SK-N-SH treated with all-trans-retinoic acid at 6 μM for 48 hours (cell line): ENCODE measurements at regions not wholly inside any gene's neighbourhood (a gene's known extent, or its start where the extent isn't known, plus 50 kb on each side); places are given as distances from the start of the nearest gene placed in this dataset.

Source experiments
- ATAC-seq: fragments of 200-7000 bp; cut with Tn5 transposase; 3 replicates; pipeline ENCODE4 v1.9.1; 2020; ENCODE audit warnings: mild to moderate bottlenecking, moderate library complexity
- ARNTL ChIP-seq: fragments of 450-650 bp; formaldehyde crosslinking; IDR thresholded peaks from 2 replicates; pipeline ENCODE4 v1.5.0; 2020; ENCODE audit warnings: low read depth, mild to moderate bottlenecking, moderate library complexity, borderline replicate concordance
- BACH2 ChIP-seq: fragments of 250-450 bp; sonication (Bioruptor Pico); IDR thresholded peaks from 2 replicates; pipeline ENCODE4 v1.9.0; 2021; ENCODE audit warnings: mild to moderate bottlenecking, borderline replicate concordance
- CREB5 ChIP-seq: fragments of 250-450 bp; sonication (Bioruptor Pico); IDR thresholded peaks from 2 replicates; pipeline ENCODE4 v1.5.1; 2020; ENCODE audit warnings: low read depth, mild to moderate bottlenecking, moderate library complexity
- ESRRG ChIP-seq: fragments of 250-450 bp; sonication (Bioruptor Pico); IDR thresholded peaks from 2 replicates; pipeline ENCODE4 v1.6.1; 2021; ENCODE audit warnings: mild to moderate bottlenecking
- GLIS3 ChIP-seq: fragments of 250-450 bp; sonication (Bioruptor Pico); IDR thresholded peaks from 2 replicates; pipeline ENCODE4 v1.5.0; 2020; ENCODE audit warnings: mild to moderate bottlenecking, moderate library complexity
- ISL1 ChIP-seq: fragments of 250-450 bp; sonication (Bioruptor Pico); IDR thresholded peaks from 2 replicates; pipeline ENCODE4 v2.1.2; 2022; ENCODE audit warnings: mild to moderate bottlenecking, moderate library complexity
- OSR1 ChIP-seq: fragments of 250-450 bp; sonication (Bioruptor Pico); IDR thresholded peaks from 2 replicates; pipeline ENCODE4 v1.8.0; 2022; ENCODE audit warnings: moderate library complexity, mild to moderate bottlenecking, inconsistent platforms
- PATZ1 ChIP-seq: fragments of 250-450 bp; sonication (Bioruptor Pico); IDR thresholded peaks from 2 replicates; pipeline ENCODE4 v1.8.0; 2020; ENCODE audit warnings: mild to moderate bottlenecking, moderate library complexity, borderline replicate concordance
- POU6F1 ChIP-seq: fragments of 250-450 bp; sonication (Bioruptor Pico); IDR thresholded peaks from 2 replicates; pipeline ENCODE4 v1.8.0; 2021; ENCODE audit warnings: low read depth, mild to moderate bottlenecking, moderate library complexity, borderline replicate concordance
- PPARA ChIP-seq: fragments of 250-450 bp; sonication (Bioruptor Pico); IDR thresholded peaks from 2 replicates; pipeline ENCODE4 v1.5.0; 2020; ENCODE audit warnings: mild to moderate bottlenecking, borderline replicate concordance
- RARB ChIP-seq: fragments of 250-450 bp; sonication (Bioruptor Pico); IDR thresholded peaks from 2 replicates; pipeline ENCODE4 v1.8.0; 2021; ENCODE audit warnings: mild to moderate bottlenecking, moderate library complexity
- SNAI2 ChIP-seq: fragments of 250-450 bp; sonication (Bioruptor Pico); IDR thresholded peaks from 2 replicates; pipeline ENCODE4 v1.5.0; 2020; ENCODE audit warnings: mild to moderate bottlenecking, moderate library complexity
- TCF4 ChIP-seq: fragments of 250-450 bp; sonication (Bioruptor Pico); IDR thresholded peaks from 2 replicates; pipeline ENCODE4 v1.8.0; 2021; ENCODE audit warnings: mild to moderate bottlenecking, moderate library complexity, borderline replicate concordance
- TOX ChIP-seq: fragments of 250-450 bp; sonication (Bioruptor Pico); IDR thresholded peaks from 2 replicates; pipeline ENCODE4 v1.8.0; 2021; ENCODE audit warnings: mild to moderate bottlenecking, moderate library complexity, borderline replicate concordance
- TSHZ2 ChIP-seq: fragments of 250-450 bp; sonication (Bioruptor Pico); IDR thresholded peaks from 2 replicates; pipeline ENCODE4 v1.5.0; 2020; ENCODE audit warnings: mild to moderate bottlenecking, moderate library complexity
- ZC3H10 ChIP-seq: fragments of 250-450 bp; sonication (Bioruptor Pico); IDR thresholded peaks from 2 replicates; pipeline ENCODE4 v1.5.1; 2021; ENCODE audit warnings: mild to moderate bottlenecking, moderate library complexity
- ZFP3 ChIP-seq: fragments of 250-450 bp; sonication (Bioruptor Pico); IDR thresholded peaks from 2 replicates; pipeline ENCODE4 v1.5.0; 2020; ENCODE audit warnings: mild to moderate bottlenecking, moderate library complexity
- ZNF565 ChIP-seq: fragments of 450-650 bp; formaldehyde crosslinking; conservative IDR thresholded peaks from 2 replicates; pipeline ENCODE4 v1.5.0; 2020; ENCODE audit warnings: low read depth, mild to moderate bottlenecking, moderate library complexity
- ZNF70 ChIP-seq: fragments of 450-650 bp; formaldehyde crosslinking; IDR thresholded peaks from 2 replicates; pipeline ENCODE4 v1.5.0; 2020; ENCODE audit warnings: mild to moderate bottlenecking, moderate library complexity
- ZNF8 ChIP-seq: fragments of 450-650 bp; formaldehyde crosslinking; IDR thresholded peaks from 2 replicates; pipeline ENCODE4 v1.5.0; 2020; ENCODE audit warnings: mild to moderate bottlenecking, moderate library complexity

- TF ChIP-seq TSHZ2 (CRISPR knock-in tag) (no peak), ARNTL (CRISPR knock-in tag) (no peak)
These were observed 118.9 kb upstream of the SSTR4 start (continued) for GRCh38 chr20:22916021-22916842.

- no peak for ATAC-seq
- no peak for TF ChIP-seq CREB5 (CRISPR knock-in tag)
- TF ChIP-seq PPARA (CRISPR knock-in tag) = no peak
- no peak for TF ChIP-seq PATZ1
- no peak for TF ChIP-seq TOX (CRISPR knock-in tag)
- no peak for TF ChIP-seq ZNF8 (CRISPR knock-in tag)
- no peak for TF ChIP-seq ZC3H10
- no peak for TF ChIP-seq BACH2 (CRISPR knock-in tag)
- TF ChIP-seq ESRRG = no peak
These were observed 116.7 kb upstream of the SSTR4 start for GRCh38 chr20:22918286-22918983.

GRCh38 chr20:22920898-22921297 is 114.2 kb upstream of the SSTR4 start:
- no peak for ATAC-seq
- no peak for TF ChIP-seq TCF4 (CRISPR knock-in tag)
- TF ChIP-seq SNAI2 (CRISPR knock-in tag) = no peak
- no peak for TF ChIP-seq ARNTL (CRISPR knock-in tag)
- no peak for TF ChIP-seq ISL1 (CRISPR knock-in tag)
- TF ChIP-seq, all 23 proteins: peak for 0

GRCh38 chr20:22921595-22922421 is 113.3 kb upstream of the SSTR4 start:
- ATAC-seq = peak; percentile 36; the same call in 2 of the 3 replicates
- no peak for TF ChIP-seq ZNF565

- ATAC-seq = no peak
- TF ChIP-seq ZFP3 (CRISPR knock-in tag) (no peak), ZNF8 (CRISPR knock-in tag) (no peak), ISL1 (CRISPR knock-in tag) (no peak), TOX (CRISPR knock-in tag) (no peak), RARB (CRISPR knock-in tag) (no peak), SNAI2 (CRISPR knock-in tag) (no peak), GLIS3 (CRISPR knock-in tag) (no peak), POU6F1 (no peak), OSR1 (no peak), TCF4 (CRISPR knock-in tag) (no peak), ARNTL (CRISPR knock-in tag) (no peak), ESRRG (no peak), ZNF70 (CRISPR knock-in tag) (no peak), ZNF565 (no peak), PPARA (CRISPR knock-in tag) (no peak), BACH2 (CRISPR knock-in tag) (no peak), ZC3H10 (no peak), PATZ1 (no peak)
These were observed 112.1 kb upstream of the SSTR4 start for GRCh38 chr20:22922987-22923386.
